ENCODE measurements at regions not wholly inside any gene's neighbourhood (a gene's known extent, or its start where the extent isn't known, plus 50 kb on each side); places are given as distances from the start of the nearest gene placed in this dataset.

DNA sequence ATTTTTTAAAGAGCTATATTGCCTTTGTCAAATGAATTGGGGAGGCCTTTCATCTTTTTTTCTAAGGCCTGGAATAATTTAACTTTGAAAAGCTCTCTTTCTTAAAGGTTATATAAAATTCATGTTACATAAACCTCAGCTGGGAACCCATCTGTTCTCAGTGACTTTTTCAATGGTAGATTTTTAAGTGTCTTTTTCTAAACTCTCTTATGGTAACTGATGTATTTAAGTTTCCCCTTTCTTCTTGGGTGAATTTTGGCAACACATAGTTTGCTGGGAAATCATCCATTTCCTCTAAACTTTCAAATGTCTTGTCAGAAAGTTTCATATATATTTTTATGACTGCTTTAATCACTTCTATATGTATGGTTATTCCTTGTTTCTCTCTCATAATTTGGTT lies 362.2 kb upstream of the KLF6 start:
- FAIRE-seq: no peak
- no peaks in the 10 kb centered on the region for H4K20me1 ChIP-seq (replicated peaks; ENCODE audit: control insufficient read depth, extremely low read depth, insufficient read depth, low read length)
- no peaks in the 10 kb centered on the region for H3K9me3 ChIP-seq (replicated peaks; ENCODE audit: control insufficient read depth, insufficient read depth, low read length)
- H3K27me3 ChIP-seq (ENCODE audit: control insufficient read depth in 2 of 2, insufficient read depth in 2 of 2, low read length in 2 of 2): no peaks in the 10 kb centered on the region
- H3K4me3 ChIP-seq (replicated peaks in 1 of 3; ENCODE audit: insufficient read depth in 1 of 3, low read depth in 1 of 3, low read length in 3 of 3): no peak overlapping the region
- no peaks in the 10 kb centered on the region for H3K4me1 ChIP-seq (ENCODE audit: control insufficient read depth, extremely low read depth, insufficient read depth, low read length)
- dilution Hi-C loops (cut with MboI; ENCODE audit: extremely low pct_ligation_motif_present, low sequenced_read_pairs) (no loop called here), intact Hi-C loops (cut with micrococcal nuclease) (no loop called here)
- H3K4me2 ChIP-seq (ENCODE audit: insufficient read depth, low read length): no peak overlapping the region
- no peak for TF ChIP-seq EZH2 (IDR thresholded peaks at IDR 0.05; ENCODE audit: borderline replicate concordance, low read depth, low read length, severe bottlenecking)
- no peak for TF ChIP-seq GATA2 (IDR thresholded peaks at IDR 0.05; ENCODE audit: insufficient read depth, insufficient read length, low read depth, low read length)
- no peak for TF ChIP-seq MYC (IDR thresholded peaks at IDR 0.05; ENCODE audit: low read depth, low read length)
- no peak for TF ChIP-seq POLR2AphosphoS5 (IDR thresholded peaks at IDR 0.05; ENCODE audit: insufficient read depth, low read depth, low read length)
- no peak for TF ChIP-seq FOS (IDR thresholded peaks at IDR 0.05; ENCODE audit: borderline replicate concordance, insufficient read depth, low read length)
- TF ChIP-seq, protein P1, sequence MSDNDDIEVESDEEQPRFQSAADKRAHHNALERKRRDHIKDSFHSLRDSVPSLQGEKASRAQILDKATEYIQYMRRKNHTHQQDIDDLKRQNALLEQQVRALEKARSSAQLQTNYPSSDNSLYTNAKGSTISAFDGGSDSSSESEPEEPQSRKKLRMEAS (IDR thresholded peaks at IDR 0.05; ENCODE audit: insufficient read depth, insufficient read length): no peak
- no peak for TF ChIP-seq JUN (IDR thresholded peaks at IDR 0.05; ENCODE audit: borderline replicate concordance, insufficient read depth, insufficient read length, low read depth)
- TF ChIP-seq POLR2A (IDR thresholded peaks at IDR 0.05; ENCODE audit: low read depth, low read length): no peak
- TF ChIP-seq, protein P2, sequence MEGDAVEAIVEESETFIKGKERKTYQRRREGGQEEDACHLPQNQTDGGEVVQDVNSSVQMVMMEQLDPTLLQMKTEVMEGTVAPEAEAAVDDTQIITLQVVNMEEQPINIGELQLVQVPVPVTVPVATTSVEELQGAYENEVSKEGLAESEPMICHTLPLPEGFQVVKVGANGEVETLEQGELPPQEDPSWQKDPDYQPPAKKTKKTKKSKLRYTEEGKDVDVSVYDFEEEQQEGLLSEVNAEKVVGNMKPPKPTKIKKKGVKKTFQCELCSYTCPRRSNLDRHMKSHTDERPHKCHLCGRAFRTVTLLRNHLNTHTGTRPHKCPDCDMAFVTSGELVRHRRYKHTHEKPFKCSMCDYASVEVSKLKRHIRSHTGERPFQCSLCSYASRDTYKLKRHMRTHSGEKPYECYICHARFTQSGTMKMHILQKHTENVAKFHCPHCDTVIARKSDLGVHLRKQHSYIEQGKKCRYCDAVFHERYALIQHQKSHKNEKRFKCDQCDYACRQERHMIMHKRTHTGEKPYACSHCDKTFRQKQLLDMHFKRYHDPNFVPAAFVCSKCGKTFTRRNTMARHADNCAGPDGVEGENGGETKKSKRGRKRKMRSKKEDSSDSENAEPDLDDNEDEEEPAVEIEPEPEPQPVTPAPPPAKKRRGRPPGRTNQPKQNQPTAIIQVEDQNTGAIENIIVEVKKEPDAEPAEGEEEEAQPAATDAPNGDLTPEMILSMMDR (IDR thresholded peaks at IDR 0.05; ENCODE audit: extremely low read depth in 1 of 2, insufficient read depth in 1 of 2, low read depth in 1 of 2, low read length in 2 of 2): no peak
- H2AFZ ChIP-seq (ENCODE audit: low read depth, low read length): no peak overlapping the region
- no peak overlapping the region for H3K27ac ChIP-seq (ENCODE audit: insufficient read depth, low read depth, low read length)
- CTCF ChIA-PET: interaction anchor here (1.0 kb wide), 1 partner anchor 222 kb away, joined by 4 read pairs; no protein-coding TSS in a partner anchor
- H3K9me1 ChIP-seq (replicated peaks; ENCODE audit: control insufficient read depth, extremely low read depth, insufficient read depth, low read length): no peaks in the 10 kb centered on the region
- no peaks in the 10 kb centered on the region for H3K79me2 ChIP-seq (ENCODE audit: control insufficient read depth, insufficient read depth, low read length)
- H3K36me3 ChIP-seq (ENCODE audit: control insufficient read depth in 2 of 2, extremely low read depth in 1 of 2, insufficient read depth in 2 of 2, low read length in 2 of 2): no peaks in the 10 kb centered on the region
- BruUV-seq (replicated peaks): no TSS peak
- no peak overlapping the region for H3K9ac ChIP-seq (replicated peaks; ENCODE audit: extremely low read depth, insufficient read depth, low read length)
- DNase-seq (ENCODE audit: low read depth, low spot score): no peak
- POLR2A ChIA-PET: no interaction called here
